OCI-LY3 (cell line): ENCODE measurements at regions not wholly inside any gene's neighbourhood (a gene's known extent, or its start where the extent isn't known, plus 50 kb on each side); places are given as distances from the start of the nearest gene placed in this dataset.

Experiments
- H2AFZ ChIP-seq: fragments of 200-600, 300-600 bp; shearing (Covaris generic); 2 replicates; pipeline ENCODE4 v1.6.0; 2014; ENCODE audit warnings: antibody characterized with exemption, low read depth, low read length
- H3K27ac ChIP-seq: fragments of 200-600, 300-600 bp; sonication (generic); 2 replicates; pipeline ENCODE4 v1.5.1; 2014; ENCODE audit warnings: mild to moderate bottlenecking, low read length, moderate library complexity, mixed read lengths
- H3K27me3 ChIP-seq: fragments of 200-600, 300-600 bp; sonication (generic); 2 replicates; pipeline ENCODE4 v1.6.1; 2014; ENCODE audit warnings: low read depth, low read length, mixed read lengths
- H3K36me3 ChIP-seq: fragments of 200-600, 300-600 bp; sonication (generic); replicated peaks from 2 replicates; pipeline ENCODE3; 2014; ENCODE audit warnings: low read depth, low read length, mixed read lengths
- H3K4me1 ChIP-seq: fragments of 300-600, 200-600 bp; sonication (generic); 2 replicates; pipeline ENCODE4 v1.6.1; 2014; ENCODE audit warnings: low read length, mixed read lengths
- H3K4me2 ChIP-seq: fragments of 200-600, 300-600 bp; sonication (generic); 2 replicates; pipeline ENCODE4 v1.6.1; 2014; ENCODE audit warnings: low read length, mixed read lengths
- H3K4me3 ChIP-seq: fragments of 300-600, 200-600 bp; sonication (generic); 2 replicates; pipeline ENCODE4 v1.5.1; 2014; ENCODE audit warnings: antibody characterized with exemption, mild to moderate bottlenecking, low read length, moderate library complexity
- H3K79me2 ChIP-seq: fragments of 300-600, 200-600 bp; shearing (Covaris generic); 2 replicates; pipeline ENCODE4 v1.6.1; 2014; ENCODE audit warnings: mild to moderate bottlenecking, low read length, mixed read lengths
- H3K9ac ChIP-seq: fragments of 300-600, 200-600 bp; shearing (Covaris generic); 2 replicates; pipeline ENCODE4 v1.6.0; 2014; ENCODE audit warnings: mild to moderate bottlenecking, low read length, moderate library complexity
- H3K9me3 ChIP-seq: fragments of 200-600, 300-600 bp; shearing (Covaris generic); 2 replicates; pipeline ENCODE4 v1.6.1; 2014; ENCODE audit warnings: low read length, mixed read lengths; ENCODE audit not compliant: insufficient read depth
- H4K20me1 ChIP-seq: fragments of 200-600, 300-600 bp; sonication (generic); 2 replicates; pipeline ENCODE4 v1.6.1; 2016; ENCODE audit warnings: low read length, mixed read lengths; ENCODE audit not compliant: insufficient read depth
- EZH2phosphoT487 ChIP-seq: fragments of 200-600 bp; shearing (Covaris generic); IDR thresholded peaks from 2 replicates; pipeline ENCODE4 v1.6.1; 2018; ENCODE audit warnings: antibody characterized with exemption, mixed run types, low read depth
- TF ChIP-seq, protein P1 (sequence below): fragments of 200-600, 300-600 bp; sonication (generic); IDR thresholded peaks from 2 replicates; pipeline ENCODE4 v1.5.1; 2014; ENCODE audit warnings: antibody characterized with exemption, low read length, low read depth

DNA sequence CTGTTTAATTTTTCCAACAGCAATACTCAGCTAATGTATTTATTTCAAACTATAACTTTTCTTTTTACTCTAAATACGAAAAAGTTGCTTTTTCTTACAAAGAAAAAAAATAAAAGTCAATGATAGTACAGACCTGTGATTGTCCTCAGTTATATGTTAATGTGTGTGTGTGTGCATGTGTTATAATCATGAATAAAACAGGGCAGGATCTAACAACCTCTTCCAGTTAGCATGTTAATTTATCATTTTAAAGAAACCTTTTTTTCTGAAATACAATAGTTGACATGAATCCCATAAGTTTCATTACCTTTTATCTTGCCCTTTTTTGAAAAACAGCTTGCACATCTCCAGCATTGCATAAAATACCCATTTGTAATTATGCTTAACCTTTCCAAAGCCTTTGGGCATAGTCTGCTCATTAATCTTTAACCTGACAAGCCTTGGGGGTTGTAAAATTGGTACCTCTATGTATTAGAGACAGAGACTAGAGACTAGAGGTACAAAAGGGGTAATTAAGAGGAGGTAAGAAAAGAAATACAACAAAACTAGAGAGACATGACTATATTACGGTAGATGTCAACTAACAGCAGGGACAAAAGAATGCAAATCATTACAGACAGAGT is 828.1 kb downstream of the OLFM4 start:
- no peak overlapping the region for H2AFZ ChIP-seq
- no peak overlapping the region for H3K27ac ChIP-seq
- H3K36me3 ChIP-seq, result no peaks in the 10 kb centered on the region
- H3K79me2 ChIP-seq, result no peaks in the 10 kb centered on the region
- H3K9ac ChIP-seq, result no peak overlapping the region
- H3K27me3 ChIP-seq, result no peaks in the 10 kb centered on the region
- H4K20me1 ChIP-seq, result no peaks in the 10 kb centered on the region
- no peaks in the 10 kb centered on the region for H3K9me3 ChIP-seq
- H3K4me3 ChIP-seq, result no peak overlapping the region
- no peak for TF ChIP-seq EZH2phosphoT487
- TF ChIP-seq, protein P1, sequence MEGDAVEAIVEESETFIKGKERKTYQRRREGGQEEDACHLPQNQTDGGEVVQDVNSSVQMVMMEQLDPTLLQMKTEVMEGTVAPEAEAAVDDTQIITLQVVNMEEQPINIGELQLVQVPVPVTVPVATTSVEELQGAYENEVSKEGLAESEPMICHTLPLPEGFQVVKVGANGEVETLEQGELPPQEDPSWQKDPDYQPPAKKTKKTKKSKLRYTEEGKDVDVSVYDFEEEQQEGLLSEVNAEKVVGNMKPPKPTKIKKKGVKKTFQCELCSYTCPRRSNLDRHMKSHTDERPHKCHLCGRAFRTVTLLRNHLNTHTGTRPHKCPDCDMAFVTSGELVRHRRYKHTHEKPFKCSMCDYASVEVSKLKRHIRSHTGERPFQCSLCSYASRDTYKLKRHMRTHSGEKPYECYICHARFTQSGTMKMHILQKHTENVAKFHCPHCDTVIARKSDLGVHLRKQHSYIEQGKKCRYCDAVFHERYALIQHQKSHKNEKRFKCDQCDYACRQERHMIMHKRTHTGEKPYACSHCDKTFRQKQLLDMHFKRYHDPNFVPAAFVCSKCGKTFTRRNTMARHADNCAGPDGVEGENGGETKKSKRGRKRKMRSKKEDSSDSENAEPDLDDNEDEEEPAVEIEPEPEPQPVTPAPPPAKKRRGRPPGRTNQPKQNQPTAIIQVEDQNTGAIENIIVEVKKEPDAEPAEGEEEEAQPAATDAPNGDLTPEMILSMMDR, result no peak
- H3K4me1 ChIP-seq, result no peaks in the 10 kb centered on the region
- no peak overlapping the region for H3K4me2 ChIP-seq

DNA sequence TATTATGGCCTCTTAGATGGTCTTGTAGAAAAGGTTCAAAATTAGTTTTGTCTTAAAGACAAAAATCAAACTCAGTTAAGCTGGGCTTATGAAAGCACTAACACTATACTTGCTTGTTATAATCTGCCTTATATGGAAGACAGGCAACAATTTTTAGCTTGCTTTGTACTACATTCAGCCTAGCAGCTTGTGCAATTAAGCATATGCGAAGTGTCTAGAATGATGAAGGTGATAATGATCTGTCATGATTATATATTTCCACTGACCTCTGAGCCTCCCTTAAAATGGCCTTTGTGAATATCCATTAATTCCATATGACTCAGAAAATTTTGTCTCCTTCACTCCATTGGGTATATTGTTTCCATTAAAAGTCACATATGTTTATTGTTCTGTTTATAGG is 834.9 kb downstream of the OLFM4 start:
- Histone ChIP-seq H2AFZ (no peak overlapping the region), H3K9me3 (no peaks in the 10 kb centered on the region), H3K27me3 (no peaks in the 10 kb centered on the region), H4K20me1 (no peaks in the 10 kb centered on the region), H3K4me2 (no peak overlapping the region), H3K79me2 (no peaks in the 10 kb centered on the region), H3K9ac (no peak overlapping the region), H3K36me3 (no peaks in the 10 kb centered on the region), H3K4me3 (no peak overlapping the region), H3K4me1 (no peaks in the 10 kb centered on the region), H3K27ac (no peak overlapping the region)
- TF ChIP-seq EZH2phosphoT487, result no peak
- TF ChIP-seq, protein P1, result no peak

DNA sequence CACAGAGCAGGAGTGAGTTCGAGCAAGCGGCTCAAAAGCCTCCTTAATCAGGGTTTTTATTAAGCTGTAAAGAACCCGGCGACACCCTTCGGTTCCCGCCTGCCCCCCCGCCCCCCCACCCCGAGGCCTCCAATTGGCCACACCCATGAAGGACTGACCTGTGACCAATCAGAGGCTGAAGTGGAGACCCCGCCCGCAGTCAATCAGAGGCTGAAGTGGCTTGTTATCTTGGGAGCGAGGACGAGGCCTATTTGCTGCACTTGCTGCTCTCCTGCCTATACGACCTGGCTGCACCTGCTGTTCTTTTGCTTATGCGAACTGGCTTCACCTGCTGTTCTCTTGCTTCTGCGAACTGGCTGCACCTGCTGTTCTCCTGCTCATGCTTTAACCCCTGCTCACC is 844.9 kb downstream of the OLFM4 start:
- Histone ChIP-seq H3K27ac (no peak overlapping the region), H2AFZ (no peak overlapping the region), H3K27me3 (no peaks in the 10 kb centered on the region), H4K20me1 (no peaks in the 10 kb centered on the region), H3K4me2 (peak overlapping the region; percentile 11; the same call in 1 of the 2 replicates), H3K79me2 (no peaks in the 10 kb centered on the region), H3K36me3 (no peaks in the 10 kb centered on the region), H3K9me3 (no peaks in the 10 kb centered on the region), H3K4me1 (peaks cover 9% of the 10 kb centered on the region), H3K9ac (no peak overlapping the region), H3K4me3 (no peak overlapping the region)
- TF ChIP-seq, protein P1, result no peak
- no peak for TF ChIP-seq EZH2phosphoT487

DNA sequence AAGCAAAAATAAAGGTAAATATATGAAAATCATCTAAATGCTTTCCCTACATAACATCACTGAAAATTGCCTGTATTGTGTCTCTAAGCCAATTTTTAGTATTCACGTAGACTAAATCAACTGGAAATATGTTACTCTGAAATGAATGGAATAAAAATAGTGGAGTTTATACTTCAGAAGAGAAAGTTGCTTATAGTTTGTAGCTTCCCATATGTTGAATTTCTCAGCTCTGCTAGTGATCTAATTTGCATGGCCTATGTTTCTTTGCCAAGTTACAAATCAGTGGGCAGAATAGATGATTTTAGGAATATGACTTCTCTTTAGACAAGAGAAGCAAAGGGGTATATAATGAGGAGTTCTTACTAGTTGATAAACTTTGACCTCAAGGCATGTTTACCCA is 850.2 kb downstream of the OLFM4 start:
- Histone ChIP-seq H3K4me3 (no peak overlapping the region), H3K9me3 (no peaks in the 10 kb centered on the region), H3K9ac (no peak overlapping the region), H3K27me3 (no peaks in the 10 kb centered on the region), H2AFZ (no peak overlapping the region), H3K4me1 (peaks cover 6% of the 10 kb centered on the region), H3K27ac (no peak overlapping the region), H3K4me2 (no peak overlapping the region), H4K20me1 (no peaks in the 10 kb centered on the region), H3K36me3 (no peaks in the 10 kb centered on the region), H3K79me2 (no peaks in the 10 kb centered on the region)
- TF ChIP-seq EZH2phosphoT487, result no peak
- TF ChIP-seq, protein P1, result no peak
